Right lobe of liver (tissue), 4 donors: ENCODE measurements at regions not wholly inside any gene's neighbourhood (a gene's known extent, or its start where the extent isn't known, plus 50 kb on each side); places are given as distances from the start of the nearest gene placed in this dataset.

Experiments
- CTCF ChIP-seq, 4 donors: fragments of 200-600 bp in 3 of 4; fragments of 450-650 bp in 1 of 4; IDR thresholded peaks; one replicate each; pipeline versions ENCODE4 v1.5.1 to v1.8.0; 2016 to 2022; ENCODE audit warnings: antibody characterized with exemption in 4 of 4, mild to moderate bottlenecking in 2 of 4
- POLR2A ChIP-seq: fragments of 450-650 bp; IDR thresholded peaks from one replicate; pipeline ENCODE4 v1.6.1; 2017; ENCODE audit warnings: antibody characterized with exemption, mild to moderate bottlenecking
- donor health status: DM: no; HTN: no; CAD: no.
- donor health status: DM: no; HTN: no; CAD: no.
- donor health status: DM: no; HTN: yes; CAD: no.

GRCh38 chr1:29971703-29972102, 735.4 kb downstream of the PTPRU start:
- TF ChIP-seq POLR2A: no peak
- no peak for TF ChIP-seq CTCF (IDR thresholded peaks at IDR 0.05)
